ENCODE measurements at regions not wholly inside any gene's neighbourhood (a gene's known extent, or its start where the extent isn't known, plus 50 kb on each side); places are given as distances from the start of the nearest gene placed in this dataset.

- intact Hi-C loops (cut with micrococcal nuclease) = no loop called here
- Mint-ChIP-seq H3K27ac (no peak overlapping the region), H3K27me3 (ENCODE audit: low read depth in 2 of 2) (peaks cover 19 to 52% of the 10 kb centered on the region in 2 donors), H3K4me1 (no peaks in the 10 kb centered on the region), H3K36me3 (no peaks in the 10 kb centered on the region), H3K9me3 (no peaks in the 10 kb centered on the region), H3K4me3 (no peak overlapping the region)
- no peak for DNase-seq
- no peaks in the 10 kb centered on the region for H3K27me3 ChIP-seq (ENCODE audit: control insufficient read depth, insufficient read depth, low read length)
- H3K36me3 ChIP-seq (ENCODE audit: control insufficient read depth, insufficient read depth, low read length) = no peaks in the 10 kb centered on the region
- no peaks in the 10 kb centered on the region for H3K9me3 ChIP-seq (ENCODE audit: control insufficient read depth, insufficient read depth, low read length)
- TF ChIP-seq CTCF (IDR thresholded peaks at IDR 0.05) = no peak
- 74% methylated on average over 5 of the region's 5 CpGs for WGBS (ENCODE audit: insufficient coverage)
- no peak for ATAC-seq
- H3K27ac ChIP-seq (ENCODE audit: low read length) = no peak overlapping the region
- H3K4me3 ChIP-seq (ENCODE audit: low read length) = no peak overlapping the region
- H3K4me1 ChIP-seq (ENCODE audit: control insufficient read depth, insufficient read depth, low read length) = no peaks in the 10 kb centered on the region
Measured at GRCh38 chr11:119903389-119903788, 174.4 kb upstream of the NECTIN1 start.

GRCh38 chr11:119902656-119903231, 173.7 kb upstream of the NECTIN1 start:
- WGBS (ENCODE audit: insufficient coverage) = 86% methylated on average over 9 of the region's 9 CpGs
- Histone ChIP-seq H3K27me3 (ENCODE audit: control insufficient read depth, insufficient read depth, low read length) (no peaks in the 10 kb centered on the region), H3K9me3 (ENCODE audit: control insufficient read depth, insufficient read depth, low read length) (no peaks in the 10 kb centered on the region), H3K36me3 (ENCODE audit: control insufficient read depth, insufficient read depth, low read length) (no peaks in the 10 kb centered on the region), H3K4me1 (ENCODE audit: control insufficient read depth, insufficient read depth, low read length) (peaks cover 1% of the 10 kb centered on the region), H3K4me3 (ENCODE audit: low read length) (no peak overlapping the region), H3K27ac (ENCODE audit: low read length) (no peak overlapping the region)
- Mint-ChIP-seq H3K27ac (no peak overlapping the region), H3K27me3 (ENCODE audit: low read depth in 2 of 2) (peaks cover 18 to 46% of the 10 kb centered on the region in 2 donors), H3K4me3 (no peak overlapping the region), H3K36me3 (no peaks in the 10 kb centered on the region), H3K4me1 (no peaks in the 10 kb centered on the region), H3K9me3 (no peaks in the 10 kb centered on the region)
- no peak for ATAC-seq
- DNase-seq = no peak
- intact Hi-C loops (cut with micrococcal nuclease) = no loop called here
- no peak for TF ChIP-seq CTCF (IDR thresholded peaks at IDR 0.05)

- no peak for TF ChIP-seq CTCF (IDR thresholded peaks at IDR 0.05)
- Mint-ChIP-seq H3K36me3 (no peaks in the 10 kb centered on the region), H3K4me3 (no peak overlapping the region), H3K27ac (no peak overlapping the region), H3K9me3 (no peaks in the 10 kb centered on the region), H3K27me3 (ENCODE audit: low read depth in 2 of 2) (peaks cover 18 to 39% of the 10 kb centered on the region in 2 donors), H3K4me1 (peaks cover 5% of the 10 kb centered on the region in 2 donors)
- H3K27me3 ChIP-seq (ENCODE audit: control insufficient read depth, insufficient read depth, low read length) = no peaks in the 10 kb centered on the region
- H3K36me3 ChIP-seq (ENCODE audit: control insufficient read depth, insufficient read depth, low read length) = no peaks in the 10 kb centered on the region
- H3K4me1 ChIP-seq (ENCODE audit: control insufficient read depth, insufficient read depth, low read length) = peaks cover 9% of the 10 kb centered on the region
- no peak overlapping the region for H3K4me3 ChIP-seq (ENCODE audit: low read length)
- intact Hi-C loops (cut with micrococcal nuclease) = no loop called here
- no peaks in the 10 kb centered on the region for H3K9me3 ChIP-seq (ENCODE audit: control insufficient read depth, insufficient read depth, low read length)
- DNase-seq (no peak), ATAC-seq (no peak)
- no peak overlapping the region for H3K27ac ChIP-seq (ENCODE audit: low read length)
- WGBS (ENCODE audit: insufficient coverage) = 79% methylated on average over 5 of the region's 5 CpGs
Measured at GRCh38 chr11:119901657-119902577, 172.9 kb upstream of the NECTIN1 start.
